ENCODE measurements at regions not wholly inside any gene's neighbourhood (a gene's known extent, or its start where the extent isn't known, plus 50 kb on each side); places are given as distances from the start of the nearest gene placed in this dataset.

DNA sequence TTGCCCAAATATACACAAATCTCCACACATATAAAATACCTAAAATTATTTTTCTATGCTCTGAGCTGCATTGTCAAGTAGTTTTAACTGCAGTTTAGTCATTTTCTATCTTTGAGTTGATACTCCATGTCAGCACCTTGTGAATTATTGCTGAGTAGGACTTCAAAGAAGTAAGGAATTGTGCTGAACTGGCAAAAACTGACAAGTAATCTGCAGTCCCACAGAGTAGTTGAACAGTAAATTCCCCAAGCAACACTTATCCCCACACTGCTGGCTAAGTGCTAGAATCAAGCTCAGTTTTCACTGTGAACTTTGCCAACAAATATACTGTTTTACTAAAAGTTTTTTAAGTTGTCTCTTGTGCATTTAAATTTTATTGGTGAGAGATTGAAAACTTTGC, 141.8 kb upstream of the ST6GAL2 start:
- no peak overlapping the region for H3K27ac ChIP-seq
- TF ChIP-seq, protein P1, sequence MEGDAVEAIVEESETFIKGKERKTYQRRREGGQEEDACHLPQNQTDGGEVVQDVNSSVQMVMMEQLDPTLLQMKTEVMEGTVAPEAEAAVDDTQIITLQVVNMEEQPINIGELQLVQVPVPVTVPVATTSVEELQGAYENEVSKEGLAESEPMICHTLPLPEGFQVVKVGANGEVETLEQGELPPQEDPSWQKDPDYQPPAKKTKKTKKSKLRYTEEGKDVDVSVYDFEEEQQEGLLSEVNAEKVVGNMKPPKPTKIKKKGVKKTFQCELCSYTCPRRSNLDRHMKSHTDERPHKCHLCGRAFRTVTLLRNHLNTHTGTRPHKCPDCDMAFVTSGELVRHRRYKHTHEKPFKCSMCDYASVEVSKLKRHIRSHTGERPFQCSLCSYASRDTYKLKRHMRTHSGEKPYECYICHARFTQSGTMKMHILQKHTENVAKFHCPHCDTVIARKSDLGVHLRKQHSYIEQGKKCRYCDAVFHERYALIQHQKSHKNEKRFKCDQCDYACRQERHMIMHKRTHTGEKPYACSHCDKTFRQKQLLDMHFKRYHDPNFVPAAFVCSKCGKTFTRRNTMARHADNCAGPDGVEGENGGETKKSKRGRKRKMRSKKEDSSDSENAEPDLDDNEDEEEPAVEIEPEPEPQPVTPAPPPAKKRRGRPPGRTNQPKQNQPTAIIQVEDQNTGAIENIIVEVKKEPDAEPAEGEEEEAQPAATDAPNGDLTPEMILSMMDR (IDR thresholded peaks at IDR 0.05): no peak
- no peak overlapping the region for H3K4me3 ChIP-seq
- DNase-seq (ENCODE audit: low spot score): no peak

DNA sequence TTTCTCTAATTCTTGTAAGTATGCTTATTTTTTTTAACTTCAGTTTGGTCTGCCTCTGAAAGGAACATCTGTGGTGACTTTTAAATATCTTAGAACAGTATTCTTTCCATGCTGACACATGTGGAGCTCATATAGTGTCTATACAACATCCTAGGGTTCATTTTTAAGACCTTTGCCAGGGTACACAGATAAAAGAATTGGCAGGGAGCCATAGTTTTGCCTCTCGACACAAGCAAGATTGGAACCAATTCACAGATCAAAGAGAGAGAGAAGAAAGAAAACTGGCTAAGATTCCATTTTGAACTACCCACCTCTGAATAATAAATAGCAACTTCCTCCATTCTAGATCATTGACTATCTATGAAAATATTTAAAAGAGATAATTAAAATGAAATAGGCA, 142.7 kb upstream of the ST6GAL2 start:
- TF ChIP-seq, protein P1 (IDR thresholded peaks at IDR 0.05): no peak
- Histone ChIP-seq H3K27ac (no peak overlapping the region), H3K4me3 (no peak overlapping the region)
- no peak for DNase-seq (ENCODE audit: low spot score)

DNA sequence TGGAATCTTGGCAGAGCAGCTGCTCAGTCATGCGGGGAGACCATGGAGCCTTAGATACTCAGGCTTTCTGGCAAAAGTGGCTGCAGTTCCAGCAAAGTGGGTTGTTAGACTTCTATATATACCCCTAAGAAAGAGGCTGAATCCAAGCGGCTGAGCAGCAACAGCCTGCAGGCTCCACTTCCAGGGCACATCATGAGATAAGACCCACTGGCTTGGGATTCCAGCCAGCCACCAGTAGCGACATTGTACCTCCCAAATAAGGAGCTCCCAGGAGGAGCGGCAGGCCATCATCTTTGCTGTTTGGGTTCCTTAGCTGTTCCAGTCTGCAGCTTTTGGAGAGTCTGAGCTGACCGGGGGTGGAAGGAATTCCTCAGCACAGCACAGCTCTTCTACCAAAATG, 150.3 kb upstream of the ST6GAL2 start:
- no peak for DNase-seq (ENCODE audit: low spot score)
- Histone ChIP-seq H3K4me3 (no peak overlapping the region), H3K27ac (peak overlapping the region in 1 of 2 donors; percentile 35)
- TF ChIP-seq, protein P1 (IDR thresholded peaks at IDR 0.05): no peak

DNA sequence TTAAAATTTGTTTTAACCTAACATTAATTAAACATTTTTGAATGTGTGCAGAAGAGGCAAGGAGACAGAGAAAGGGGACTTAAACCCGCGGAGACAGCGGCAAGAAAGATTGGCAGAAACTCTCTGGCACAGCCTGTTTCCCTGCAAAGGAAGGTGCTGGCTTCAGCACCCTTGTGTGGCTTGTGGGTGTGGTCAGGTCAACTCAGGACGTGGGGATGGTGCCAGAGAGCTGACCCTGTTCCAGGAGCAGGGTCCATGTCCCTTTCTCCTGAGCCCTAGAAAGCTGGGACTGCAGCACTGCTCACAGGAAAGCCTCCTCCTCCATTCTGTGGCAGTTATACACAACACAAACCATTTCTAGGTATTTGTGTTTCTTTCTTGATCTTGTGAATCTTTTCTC, 176.2 kb upstream of the ST6GAL2 start:
- TF ChIP-seq, protein P1 (IDR thresholded peaks at IDR 0.05): no peak
- Histone ChIP-seq H3K27ac (no peak overlapping the region), H3K4me3 (no peak overlapping the region)
- DNase-seq (ENCODE audit: low spot score): no peak

DNA sequence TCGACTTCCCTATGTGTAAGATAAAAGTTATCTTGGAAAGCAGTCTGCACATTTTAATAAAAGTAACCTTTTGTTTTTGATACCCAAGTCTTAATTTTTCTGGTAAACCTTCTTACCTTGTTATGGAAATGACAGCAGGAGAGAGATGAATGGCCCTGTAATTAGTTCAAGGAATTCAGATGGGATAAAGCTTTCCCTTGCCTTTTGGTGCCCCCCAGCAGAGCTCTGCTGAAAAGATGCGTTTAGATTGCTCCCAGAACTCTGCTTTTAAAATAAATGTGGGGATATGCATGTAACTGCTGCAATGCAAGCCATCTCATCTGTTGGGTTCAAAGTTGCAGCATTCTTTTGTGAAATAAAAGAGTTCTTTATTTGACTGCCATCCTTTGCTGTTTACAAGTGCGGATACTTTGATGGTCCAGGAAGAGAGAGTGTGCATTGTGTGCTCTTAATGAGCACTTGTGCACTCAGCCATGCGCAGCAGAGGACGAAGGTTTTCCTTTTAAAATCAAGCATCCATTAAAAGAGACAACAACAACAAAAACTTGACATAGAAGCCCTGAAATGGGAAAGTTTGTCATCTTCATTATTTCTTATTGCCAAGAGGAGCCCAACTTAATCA, 176.7 kb upstream of the ST6GAL2 start:
- DNase-seq (ENCODE audit: low spot score): no peak
- Histone ChIP-seq H3K27ac (no peak overlapping the region), H3K4me3 (no peak overlapping the region)
- TF ChIP-seq, protein P1 (IDR thresholded peaks at IDR 0.05): no peak

DNA sequence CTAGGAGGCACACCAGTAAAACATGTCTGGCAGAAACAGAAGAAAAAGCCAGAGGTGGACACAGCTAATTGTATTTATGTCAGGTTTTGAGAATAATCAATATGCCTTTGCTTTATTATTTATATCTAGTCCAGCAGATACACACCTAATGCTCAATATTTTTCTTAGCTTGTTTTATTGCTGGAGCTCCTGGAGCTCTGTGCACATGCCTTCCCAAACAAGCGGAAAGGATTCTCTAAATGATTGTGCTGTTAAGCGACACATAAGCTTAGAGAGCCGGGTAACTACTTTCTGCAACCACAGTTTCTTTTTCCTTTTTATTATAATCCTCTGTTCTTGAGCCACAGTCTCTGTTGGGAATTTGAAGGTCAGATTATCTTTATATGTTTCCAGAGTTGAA, 177.3 kb upstream of the ST6GAL2 start:
- H3K27ac ChIP-seq: no peak overlapping the region
- H3K4me3 ChIP-seq: no peak overlapping the region
- DNase-seq (ENCODE audit: low spot score): no peak
- TF ChIP-seq, protein P1 (IDR thresholded peaks at IDR 0.05): no peak

DNA sequence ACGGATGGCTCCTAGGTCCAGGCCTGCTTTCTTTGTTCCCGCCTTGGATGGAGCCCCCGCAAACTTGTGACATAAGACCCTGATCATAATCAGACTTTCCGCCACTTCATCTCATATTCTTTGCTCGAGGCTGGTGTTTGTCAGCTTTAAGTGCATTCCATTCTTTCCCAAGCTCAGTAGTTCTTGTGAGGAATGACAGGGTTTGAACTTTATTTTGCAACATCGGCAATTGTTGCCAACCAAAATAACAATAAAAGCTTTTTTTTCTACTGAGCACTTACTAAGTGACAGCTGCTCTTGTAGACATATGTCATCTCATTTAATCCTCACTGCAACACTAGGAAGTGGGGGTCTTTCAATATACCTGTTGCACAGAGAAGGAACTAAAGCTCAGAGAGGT, 178.8 kb upstream of the ST6GAL2 start:
- TF ChIP-seq, protein P1 (IDR thresholded peaks at IDR 0.05): no peak
- H3K27ac ChIP-seq: no peak overlapping the region
- no peak overlapping the region for H3K4me3 ChIP-seq
- no peak for DNase-seq (ENCODE audit: low spot score)
